HG03135 (cell line): ENCODE measurements at regions not wholly inside any gene's neighbourhood (a gene's known extent, or its start where the extent isn't known, plus 50 kb on each side); places are given as distances from the start of the nearest gene placed in this dataset.
"Not testable (repeated sequence)": the region's sequence is repeated elsewhere in the genome, so short reads cannot be mapped to it uniquely, and the experiment has no call there.

Experiments used
- ATAC-seq: cut with Tn5 transposase; IDR thresholded peaks from one replicate; pipeline ENCODE4 v1.9.1; 2021; ENCODE audit warnings: mild to moderate bottlenecking, moderate library complexity; ENCODE audit not compliant: unreplicated experiment

- ATAC-seq, result no peak
These were observed 579.3 kb downstream of the PLOD2 start for GRCh38 chr3:145581694-145582093.

DNA sequence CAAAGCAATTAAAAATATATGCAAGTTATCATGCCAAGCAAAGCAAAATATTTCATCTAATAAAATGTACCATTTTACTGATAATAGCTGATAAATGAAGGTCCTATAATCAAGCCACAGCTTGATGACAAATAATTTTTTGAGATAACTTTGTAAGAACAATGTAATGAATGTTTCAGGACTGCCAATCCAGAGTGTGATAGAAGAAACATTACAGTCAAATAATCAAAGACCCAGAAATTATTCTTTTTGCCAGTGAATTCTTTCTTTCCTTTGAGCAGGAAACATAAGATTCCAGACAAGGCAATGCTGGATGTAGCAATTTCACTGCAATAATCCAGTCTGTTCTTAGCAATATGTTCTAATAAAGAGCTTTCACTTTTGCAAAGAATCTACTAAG lies 556.1 kb downstream of the PLOD2 start:
- ATAC-seq, result no peak

DNA sequence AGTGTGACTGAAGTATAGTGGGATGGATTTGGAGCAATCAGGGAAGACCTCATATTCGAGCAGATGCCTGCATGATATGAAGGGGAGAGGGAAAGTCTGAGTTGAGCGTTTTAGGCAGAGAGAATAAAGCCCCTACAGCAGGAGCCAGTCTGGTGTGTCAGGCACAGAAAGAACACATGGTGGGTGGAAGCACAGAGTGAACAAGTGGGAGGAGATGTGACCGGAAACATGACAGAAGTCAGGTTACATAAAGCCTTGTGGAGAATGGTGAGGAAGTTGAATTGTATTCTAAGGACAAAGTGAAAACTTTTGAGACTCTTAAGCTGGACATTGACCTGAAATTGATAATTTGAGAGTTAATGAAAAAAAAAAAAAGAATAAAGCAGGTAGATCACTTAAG lies 541.0 kb downstream of the PLOD2 start:
- no peak for ATAC-seq

- no peak for ATAC-seq
These were observed 540.5 kb downstream of the PLOD2 start for GRCh38 chr3:145620486-145620885.

- ATAC-seq, result no peak
These were observed 537.6 kb downstream of the PLOD2 start for GRCh38 chr3:145623349-145623748.

DNA sequence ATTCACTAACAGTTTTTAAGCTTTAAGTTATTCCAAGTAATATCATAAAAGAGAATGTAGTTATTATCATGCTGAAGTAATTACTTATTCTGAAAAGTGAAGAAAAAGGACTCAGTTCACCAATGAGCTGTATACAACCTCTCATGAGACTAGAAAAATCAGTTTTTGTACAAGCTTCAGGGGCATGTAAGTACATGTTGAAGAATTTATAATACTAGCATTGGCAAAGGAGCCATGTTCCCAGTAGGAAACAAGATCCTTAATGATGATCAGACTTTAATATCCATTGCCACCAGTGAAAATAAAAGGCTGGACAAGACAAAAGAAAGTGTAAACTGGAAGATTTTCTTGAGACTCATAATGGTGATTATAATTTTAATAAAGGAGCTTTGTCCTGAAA lies 532.8 kb downstream of the PLOD2 start:
- ATAC-seq, result no peak

DNA sequence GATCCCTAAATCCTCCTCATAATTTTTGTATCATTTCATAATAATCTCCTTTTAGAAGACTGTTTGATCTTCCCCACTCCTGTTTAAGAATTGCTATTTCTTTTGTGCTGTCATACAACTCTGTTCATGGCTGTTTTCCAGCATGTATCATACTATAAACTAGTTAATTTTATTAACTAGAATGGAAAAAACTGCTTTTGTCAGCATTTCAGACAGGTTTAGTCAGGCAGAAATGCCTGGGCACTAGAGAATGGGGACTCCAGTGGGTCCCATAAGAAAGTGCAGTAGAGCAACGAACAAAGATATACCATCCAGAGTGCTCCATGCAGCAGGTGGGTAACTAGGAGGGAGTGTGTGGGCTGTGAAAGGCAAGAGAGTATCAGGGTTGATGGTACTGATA lies 523.9 kb downstream of the PLOD2 start:
- ATAC-seq, result no peak

- ATAC-seq, result no peak
These were observed 521.9 kb downstream of the PLOD2 start for GRCh38 chr3:145639003-145639606.

DNA sequence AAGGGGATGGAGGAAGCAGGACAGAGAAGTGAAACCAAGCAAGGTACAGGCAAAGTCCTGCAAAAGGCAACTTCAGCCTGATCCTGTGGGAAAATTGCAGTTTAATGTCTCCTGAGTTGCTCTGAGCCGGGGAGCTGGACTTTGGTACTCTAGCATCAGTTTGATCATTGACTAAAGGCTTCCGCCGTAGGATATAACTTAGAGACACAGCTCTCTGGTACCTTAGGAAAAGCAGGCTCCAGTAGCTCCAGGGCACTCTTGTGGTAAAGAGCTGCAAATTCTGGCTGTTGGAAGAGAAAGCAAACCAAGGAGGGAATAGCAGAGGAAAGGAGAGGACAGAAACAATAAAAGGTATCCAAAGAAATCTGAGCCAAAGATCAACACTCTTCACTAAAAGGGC lies 521.1 kb downstream of the PLOD2 start:
- ATAC-seq, result no peak

DNA sequence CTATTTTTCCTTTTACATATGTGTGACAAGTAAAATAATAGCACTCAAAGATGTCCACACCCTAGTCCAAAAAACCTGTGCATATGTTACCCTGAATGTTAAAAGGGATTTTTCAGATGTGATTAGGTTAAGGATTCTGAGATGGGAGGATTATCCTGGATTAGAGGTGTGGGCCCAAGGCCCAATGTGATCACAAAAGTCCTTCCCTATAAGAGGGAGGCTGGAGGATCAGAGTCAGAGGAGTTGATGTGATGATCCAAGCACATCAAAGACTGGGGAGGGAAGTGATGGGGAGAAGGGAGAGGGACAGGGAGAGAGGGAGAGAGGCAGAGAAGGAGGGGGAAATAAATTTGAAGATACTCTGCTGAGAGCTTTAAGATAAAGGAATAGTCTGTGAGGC lies 512.6 kb downstream of the PLOD2 start:
- no peak for ATAC-seq

DNA sequence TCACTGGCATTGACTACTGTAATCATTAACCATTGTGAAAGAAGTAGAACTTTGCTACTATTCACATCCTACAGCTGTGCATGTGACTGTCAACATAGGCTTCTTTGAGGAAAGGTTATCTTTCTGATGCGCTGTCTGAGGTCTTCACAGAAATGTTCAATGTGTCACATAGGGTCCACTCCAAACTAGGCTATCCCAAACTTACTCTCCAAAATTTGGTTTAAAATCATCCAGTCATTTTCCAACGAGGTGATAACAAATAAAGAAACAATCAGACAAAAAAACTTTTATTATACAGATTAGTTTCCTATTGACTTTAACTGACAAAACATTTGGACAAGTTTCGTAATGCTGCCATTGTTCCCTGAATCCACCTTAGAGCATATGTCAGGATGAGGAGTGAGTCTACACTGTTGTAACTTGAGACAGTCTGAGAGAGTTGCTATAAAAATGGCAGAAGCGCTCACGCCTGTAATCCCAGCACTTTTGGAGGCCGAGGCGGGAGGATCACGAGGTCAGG lies 511.6 kb downstream of the PLOD2 start:
- ATAC-seq, result no peak

DNA sequence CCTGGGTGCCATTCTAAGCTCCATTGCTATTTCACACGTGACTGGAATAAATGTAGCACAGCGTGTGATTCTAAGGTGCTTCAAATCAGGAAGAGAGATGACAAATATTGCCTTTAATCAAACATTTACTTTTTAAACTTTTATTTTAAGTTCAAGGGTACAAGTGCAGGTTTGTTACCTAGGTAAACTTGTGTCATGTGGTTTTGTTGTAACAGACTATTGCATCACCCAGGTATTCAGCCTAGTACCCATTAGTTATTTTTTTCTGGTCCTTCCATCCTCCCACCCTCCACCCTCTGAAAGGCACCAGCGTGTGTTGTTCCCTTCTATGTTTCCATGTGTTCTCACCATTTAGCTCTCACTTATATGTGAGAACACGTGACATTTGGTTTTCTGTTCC lies 510.8 kb downstream of the PLOD2 start:
- ATAC-seq, result no peak

- ATAC-seq, result no peak
These were observed 489.9 kb downstream of the PLOD2 start for GRCh38 chr3:145671121-145671520.

DNA sequence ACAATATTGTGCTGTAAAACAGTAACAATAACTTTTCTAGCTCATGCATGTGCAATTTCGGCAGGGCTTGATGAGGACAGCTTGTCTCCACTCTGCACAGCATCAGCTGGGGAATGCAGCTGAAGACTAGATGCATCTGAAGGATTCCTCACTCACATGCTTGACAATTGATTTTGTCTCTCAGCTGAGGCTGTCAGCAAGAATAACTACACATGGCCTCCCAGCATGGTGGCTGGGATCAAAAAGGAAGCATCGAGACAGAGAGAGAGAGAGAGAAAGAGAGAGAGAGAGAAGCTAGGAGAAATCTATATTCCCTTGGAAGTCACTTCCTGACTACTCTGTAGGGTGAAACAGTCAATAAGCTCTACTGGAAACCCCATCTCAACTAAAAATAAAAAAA lies 487.1 kb downstream of the PLOD2 start:
- ATAC-seq, result no peak

- no peak for ATAC-seq
These were observed 482.6 kb downstream of the PLOD2 start for GRCh38 chr3:145678401-145678800.

DNA sequence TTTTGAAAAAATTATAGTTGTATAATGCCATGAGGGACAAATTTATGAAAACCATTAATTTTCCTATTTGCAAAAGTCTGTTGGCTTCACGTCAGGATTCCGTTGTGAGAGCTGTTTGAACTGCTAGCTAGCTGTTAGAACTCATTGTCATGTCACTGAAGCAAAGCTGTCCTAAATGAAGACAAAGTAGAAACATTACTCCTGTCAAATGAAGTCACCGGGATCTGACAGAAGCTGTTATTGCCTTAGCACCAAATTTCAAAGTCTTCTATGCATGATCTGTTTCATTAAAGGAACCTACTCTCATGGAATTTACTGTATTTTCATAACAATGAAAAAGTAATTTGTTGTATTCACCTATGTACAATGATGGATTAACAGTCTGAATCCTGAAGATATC lies 479.8 kb downstream of the PLOD2 start:
- ATAC-seq, result no peak

DNA sequence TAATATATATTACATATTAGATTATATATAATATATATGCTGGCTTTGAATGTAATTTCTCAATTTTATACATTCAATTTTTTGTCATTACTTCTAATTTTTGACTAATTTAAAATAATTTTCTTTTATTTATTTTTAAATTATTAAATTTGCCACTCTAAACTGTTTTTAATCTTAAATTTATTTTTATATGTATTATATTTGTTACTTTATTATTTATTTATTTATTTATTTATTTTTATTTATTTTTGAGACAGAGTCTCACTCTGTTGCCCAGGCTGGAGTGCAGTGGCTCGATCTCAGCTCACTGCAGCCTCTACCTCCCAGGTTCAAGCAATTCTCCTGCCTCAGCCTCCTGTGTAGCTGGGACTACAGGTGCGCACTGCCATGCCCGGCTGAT lies 473.0 kb downstream of the PLOD2 start:
- ATAC-seq, result not testable (repeated sequence)

DNA sequence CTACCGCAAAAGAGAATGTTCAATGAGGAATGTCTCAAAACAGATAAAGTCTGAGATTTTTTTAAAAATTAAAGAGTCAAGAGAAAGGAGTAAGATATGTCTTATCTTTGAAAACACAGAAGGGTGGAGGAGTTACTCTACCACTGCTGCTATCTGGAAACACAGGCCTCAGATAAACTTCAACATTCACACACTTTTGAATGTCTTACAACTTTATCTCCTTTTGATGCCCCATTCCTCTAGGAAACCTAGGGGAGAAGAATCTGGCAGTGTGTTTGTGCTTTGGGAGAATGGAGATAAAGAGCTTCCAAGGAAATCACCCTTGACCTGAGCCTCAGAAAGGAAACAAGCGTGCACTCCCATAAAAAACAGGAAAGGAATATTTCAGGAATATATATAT lies 468.2 kb downstream of the PLOD2 start:
- ATAC-seq, result no peak

- no peak for ATAC-seq
These were observed 465.0 kb downstream of the PLOD2 start for GRCh38 chr3:145696011-145696410.

DNA sequence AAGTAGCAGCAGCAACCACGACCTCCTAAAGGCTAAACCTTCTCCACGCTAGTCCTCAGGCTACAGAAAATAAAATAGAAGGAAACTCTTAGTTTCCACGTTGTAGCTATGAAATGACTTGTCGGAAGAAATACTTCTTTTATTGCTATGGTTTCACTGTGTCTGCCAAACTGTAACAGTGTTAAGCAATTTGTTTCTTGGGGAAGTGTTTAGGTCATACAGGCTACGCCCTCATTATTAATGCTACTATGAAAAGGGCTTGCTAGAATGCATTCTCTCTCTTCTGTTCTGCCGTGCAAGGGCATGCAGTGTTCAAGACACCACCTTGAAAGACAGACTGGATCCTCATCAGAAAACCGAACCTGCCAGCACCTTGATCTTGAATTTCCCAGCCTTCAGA lies 462.7 kb downstream of the PLOD2 start:
- no peak for ATAC-seq

DNA sequence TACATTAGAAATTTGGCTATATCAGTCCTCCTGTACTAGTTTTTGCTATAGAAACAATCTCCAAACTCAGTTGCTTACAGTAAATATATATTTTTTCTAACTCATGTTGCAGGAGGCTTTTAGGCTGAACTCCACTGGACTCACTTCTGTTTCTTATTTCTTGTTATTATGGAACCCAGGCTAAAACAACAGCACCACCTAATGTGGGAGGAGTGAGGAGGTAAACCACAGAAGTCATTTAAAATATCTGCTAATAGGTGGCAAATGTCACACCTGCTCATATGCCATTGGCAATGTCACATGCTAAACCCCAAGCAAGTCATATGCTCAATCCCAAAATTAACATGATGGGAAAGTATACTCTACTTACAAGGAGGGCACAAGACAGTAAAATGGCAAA lies 462.2 kb downstream of the PLOD2 start:
- ATAC-seq, result no peak

GRCh38 chr3:145704020-145704419 lies 457.0 kb downstream of the PLOD2 start:
- ATAC-seq, result no peak

GRCh38 chr3:145709779-145710178 lies 451.2 kb downstream of the PLOD2 start:
- ATAC-seq, result not testable (repeated sequence)
